H1 (cell line): ENCODE measurements at regions not wholly inside any gene's neighbourhood (a gene's known extent, or its start where the extent isn't known, plus 50 kb on each side); places are given as distances from the start of the nearest gene placed in this dataset.

Source experiments
- CTCF ChIA-PET: fragments of 300-600 bp; sonication (Branson Sonifier 250); formaldehyde crosslinking; loops from one replicate; lab custom pipeline; 2021; ENCODE audit not compliant: partially characterized antibody; lab: Charles Lee
- POLR2A ChIA-PET: fragments of 300-600 bp; sonication (Branson Sonifier 250); formaldehyde crosslinking; loops from one replicate; lab custom pipeline; 2021; ENCODE audit warnings: inconsistent platforms; ENCODE audit not compliant: partially characterized antibody; lab: Charles Lee
- DNase-seq, 2 experiments: peaks; one replicate each; pipeline versions ENCODE4 v3.0.0 to v3.0.0-alpha.2; 2010 to 2022; ENCODE audit warnings: low spot score in 2 of 2, low read depth in 1 of 2, mixed read lengths in 1 of 2
- FAIRE-seq: peaks from 2 replicates; lab custom pipeline; 2011; peaks lifted over from hg19 to GRCh38; lab: Jason Lieb, UNC
- H2AFZ ChIP-seq: 2 replicates; pipeline ENCODE4 v1.8.1; 2012; ENCODE audit warnings: low read length, inconsistent platforms
- H2AK5ac ChIP-seq: 2 replicates; pipeline ENCODE4 v1.6.1; 2013; ENCODE audit warnings: low read depth, low read length
- H2BK120ac ChIP-seq: replicated peaks from 2 replicates; pipeline ENCODE3; 2013; ENCODE audit warnings: low read depth, low read length, inconsistent platforms
- H2BK12ac ChIP-seq: 2 replicates; pipeline ENCODE4 v1.6.1; 2013; ENCODE audit warnings: low read depth, low read length
- H2BK15ac ChIP-seq: 2 replicates; pipeline ENCODE4 v1.6.1; 2013; ENCODE audit warnings: low read length
- H2BK20ac ChIP-seq: 2 replicates; pipeline ENCODE4 v1.6.1; 2013; ENCODE audit warnings: low read length
- H2BK5ac ChIP-seq: 2 replicates; pipeline ENCODE4 v1.6.1; 2013; ENCODE audit warnings: low read depth, low read length
- H3K14ac ChIP-seq: 2 replicates; pipeline ENCODE4 v1.6.1; 2013; ENCODE audit warnings: inconsistent platforms; ENCODE audit not compliant: insufficient read length
- H3K18ac ChIP-seq: 2 replicates; pipeline ENCODE4 v1.6.1; 2013; ENCODE audit warnings: low read length; ENCODE audit errors: extremely low read depth
- H3K23ac ChIP-seq: 2 replicates; pipeline ENCODE4 v1.6.1; 2013; ENCODE audit warnings: inconsistent platforms; ENCODE audit not compliant: insufficient read length
- H3K23me2 ChIP-seq: 2 replicates; pipeline ENCODE4 v1.6.1; 2013; ENCODE audit warnings: low read depth, low read length
- H3K27ac ChIP-seq: 2 replicates; pipeline ENCODE4 v1.6.1; 2011; ENCODE audit warnings: low read depth, low read length, inconsistent platforms
- H3K27me3 ChIP-seq, 4 experiments: replicated peaks in 1 of 4; 1 replicate in 1 of 4; 2 replicates in 3 of 4; pipeline versions ENCODE4 v1.6.1 to v1.8.1; 2011 to 2013; ENCODE audit warnings: low read length in 3 of 4, mild to moderate bottlenecking in 3 of 4, inconsistent platforms in 2 of 4, mixed read lengths in 2 of 4, moderate library complexity in 1 of 4; ENCODE audit not compliant: control insufficient read depth in 3 of 4, insufficient read depth in 3 of 4; ENCODE audit errors: extremely low read depth in 1 of 4
- H3K36me3 ChIP-seq, 4 experiments: 2 replicates each; pipeline versions ENCODE4 v1.6.1 to v1.8.1; 2011 to 2013; ENCODE audit warnings: mild to moderate bottlenecking in 4 of 4, low read length in 3 of 4, moderate library complexity in 2 of 4, control low read depth in 1 of 4, inconsistent platforms in 1 of 4; ENCODE audit not compliant: insufficient read depth in 4 of 4, control insufficient read depth in 2 of 4
- H3K4ac ChIP-seq: replicated peaks from 2 replicates; pipeline ENCODE3; 2013; ENCODE audit warnings: low read length, low read depth, mixed read lengths, inconsistent platforms; ENCODE audit not compliant: insufficient read length
- H3K4me1 ChIP-seq, 4 experiments: replicated peaks in 1 of 4; 1 replicate in 1 of 4; 2 replicates in 3 of 4; pipeline versions ENCODE4 v1.6.1 to v1.8.1; 2011 to 2013; ENCODE audit warnings: low read length in 3 of 4, inconsistent platforms in 2 of 4, mixed read lengths in 1 of 4; ENCODE audit not compliant: insufficient read depth in 4 of 4, control insufficient read depth in 3 of 4
- H3K4me2 ChIP-seq, 2 experiments: 2 replicates each; pipeline versions ENCODE4 v1.6.1 to v1.8.1; 2011 to 2013; ENCODE audit warnings: low read depth in 2 of 2, low read length in 2 of 2, control low read depth in 1 of 2, inconsistent platforms in 1 of 2, mild to moderate bottlenecking in 1 of 2; ENCODE audit not compliant: insufficient read depth in 1 of 2
- H3K4me3 ChIP-seq, 4 experiments: fragments of 200-600, 300-600 bp in 1 of 4; sonication (generic), shearing (Covaris generic), sonication (Bioruptor Twin) in 1 of 4; 2 replicates each; pipeline versions ENCODE4 v1.5.1 to v1.8.1; 2011 to 2016; ENCODE audit warnings: low read length in 4 of 4, low read depth in 3 of 4, control low read depth in 2 of 4, inconsistent platforms in 2 of 4, mild to moderate bottlenecking in 2 of 4, mixed read lengths in 1 of 4, moderate library complexity in 1 of 4; ENCODE audit not compliant: insufficient read depth in 2 of 4; ENCODE audit errors: extremely low read depth in 1 of 4
- H3K56ac ChIP-seq: replicated peaks from 2 replicates; pipeline ENCODE3; 2013; ENCODE audit warnings: low read depth, mild to moderate bottlenecking, mixed read lengths, low read length, inconsistent platforms; ENCODE audit not compliant: insufficient read length
- H3K79me1 ChIP-seq: 2 replicates; pipeline ENCODE4 v1.6.1; 2013; ENCODE audit warnings: low read depth, low read length, control low read depth
- H3K79me2 ChIP-seq, 2 experiments: 2 replicates each; pipeline versions ENCODE4 v1.6.1 to v1.8.1; 2012 to 2013; ENCODE audit warnings: low read length in 2 of 2, mild to moderate bottlenecking in 2 of 2, inconsistent platforms in 1 of 2; ENCODE audit not compliant: insufficient read depth in 2 of 2, control insufficient read depth in 1 of 2
- H3K9ac ChIP-seq, 4 experiments: replicated peaks in 1 of 4; 1 replicate in 1 of 4; 2 replicates in 3 of 4; pipeline versions ENCODE4 v1.6.1 to v1.8.1; 2011 to 2013; ENCODE audit warnings: low read depth in 3 of 4, low read length in 3 of 4, control low read depth in 2 of 4, mild to moderate bottlenecking in 2 of 4, moderate library complexity in 2 of 4, inconsistent platforms in 1 of 4; ENCODE audit errors: extremely low read depth in 1 of 4
- H3K9me3 ChIP-seq, 2 experiments: 2 replicates each; pipeline versions ENCODE4 v1.6.1 to v1.8.1; 2012 to 2013; ENCODE audit warnings: mild to moderate bottlenecking in 2 of 2, moderate library complexity in 2 of 2, control low read depth in 1 of 2, inconsistent platforms in 1 of 2, low read depth in 1 of 2, low read length in 1 of 2, mixed read lengths in 1 of 2; ENCODE audit not compliant: insufficient read depth in 2 of 2
- H4K20me1 ChIP-seq, 2 experiments: replicated peaks in 1 of 2; 2 replicates each; pipeline versions ENCODE3 to v1.8.1; 2011 to 2013; ENCODE audit warnings: inconsistent platforms in 2 of 2, low read length in 2 of 2, mild to moderate bottlenecking in 1 of 2; ENCODE audit not compliant: insufficient read depth in 2 of 2, control insufficient read depth in 1 of 2
- H4K5ac ChIP-seq: 2 replicates; pipeline ENCODE4 v1.6.1; 2013; ENCODE audit warnings: low read length, low read depth, mixed read lengths, inconsistent platforms; ENCODE audit not compliant: insufficient read length
- H4K8ac ChIP-seq: 2 replicates; pipeline ENCODE4 v1.8.0; 2013; ENCODE audit warnings: mild to moderate bottlenecking, moderate library complexity, low read length, inconsistent platforms; ENCODE audit not compliant: insufficient read depth; ENCODE audit errors: extremely low read depth
- H4K91ac ChIP-seq: replicated peaks from 2 replicates; pipeline ENCODE3; 2013; ENCODE audit warnings: low read length, mixed read lengths, inconsistent platforms; ENCODE audit not compliant: insufficient read length
- ATF2 ChIP-seq: IDR thresholded peaks from 2 replicates; pipeline ENCODE4 v1.6.1; 2012; ENCODE audit warnings: low read length, inconsistent platforms
- CEBPB ChIP-seq: IDR thresholded peaks from 2 replicates; pipeline ENCODE4 v1.6.1; 2012; ENCODE audit warnings: low read depth, low read length
- CTBP2 ChIP-seq: IDR thresholded peaks from 2 replicates; pipeline ENCODE4 v1.7.0; 2011; ENCODE audit warnings: borderline replicate concordance, mild to moderate bottlenecking, moderate library complexity, mixed read lengths, low read length; ENCODE audit not compliant: insufficient read depth, insufficient read length
- EP300 ChIP-seq, 2 experiments: IDR thresholded peaks; 1 replicate in 1 of 2; 2 replicates in 1 of 2; pipeline ENCODE4 v1.6.1; 2011 to 2012; ENCODE audit warnings: low read depth in 2 of 2, low read length in 2 of 2, mild to moderate bottlenecking in 2 of 2, borderline replicate concordance in 1 of 2, inconsistent platforms in 1 of 2, moderate library complexity in 1 of 2
- JUN ChIP-seq: IDR thresholded peaks from 2 replicates; pipeline ENCODE4 v1.6.1; 2011; ENCODE audit warnings: low read depth, mild to moderate bottlenecking, improper control_type of control experiment, low read length
- JUND ChIP-seq: IDR thresholded peaks from 2 replicates; pipeline ENCODE4 v1.6.1; 2011; ENCODE audit warnings: mild to moderate bottlenecking, improper control_type of control experiment, low read length
- KDM1A ChIP-seq: fragments of 200-600, 300-600 bp; sonication (generic); IDR thresholded peaks from 2 replicates; pipeline ENCODE4 v1.7.1; 2016; ENCODE audit warnings: mild to moderate bottlenecking, low read length, borderline replicate concordance
- KDM5A ChIP-seq: fragments of 200-600 bp; IDR thresholded peaks from 2 replicates; pipeline ENCODE4 v1.7.1; 2012; ENCODE audit warnings: mild to moderate bottlenecking, low read length, inconsistent platforms, mixed read lengths
- RBBP5 ChIP-seq: IDR thresholded peaks from 2 replicates; pipeline ENCODE4 v1.7.1; 2012; ENCODE audit warnings: low read depth, mild to moderate bottlenecking, inconsistent platforms, low read length, moderate library complexity, borderline replicate concordance
- RNF2 ChIP-seq: fragments of 200-900, 300-1000 bp; sonication (generic); IDR thresholded peaks from 2 replicates; pipeline ENCODE4 v1.7.1; 2016; ENCODE audit warnings: borderline replicate concordance, low read depth, mild to moderate bottlenecking, antibody characterized with exemption, low read length; ENCODE audit not compliant: poor library complexity, severe bottlenecking; ENCODE audit errors: missing control alignments
- WGBS, 2 experiments: shearing (Covaris generic) in 1 of 2; methylation state at CpG; one replicate each; pipeline versions ENCODE4 v1.1.6 to v1.1.7; 2013 to 2015; ENCODE audit warnings: low lambda C conversion rate in 2 of 2, mixed read lengths in 2 of 2, inconsistent platforms in 1 of 2, low coverage in 1 of 2, missing lambda C conversion rate in 1 of 2; ENCODE audit not compliant: insufficient replicate concordance in 2 of 2, insufficient coverage in 1 of 2, insufficient read length in 1 of 2; ENCODE audit errors: extremely low coverage in 1 of 2, missing lambda C conversion rate in 1 of 2; 5-methylcytosine and 5-hydroxymethylcytosine counted together

GRCh38 chr6:40295251-40295950 lies 291.8 kb downstream of the LRFN2 start:
- Histone ChIP-seq H3K4me1 (peaks cover 0 to 8% (median 5%) of the 10 kb centered on the region in 4 experiments; a peak in 6 of 7 replicates), H3K27ac (no peak overlapping the region), H3K4ac (no peak overlapping the region), H2BK120ac (no peak overlapping the region), H2BK5ac (no peak overlapping the region), H3K4me3 (no peak overlapping the region), H3K79me2 (no peaks in the 10 kb centered on the region), H2BK12ac (0 out of 2 replicates have a peak overlapping the region, but pooled peaks have one; percentile 7), H4K20me1 (no peaks in the 10 kb centered on the region), H3K23me2 (no peaks in the 10 kb centered on the region), H2AFZ (no peak overlapping the region), H4K8ac (no peak overlapping the region), H2AK5ac (no peak overlapping the region), H3K9ac (no peak overlapping the region), H3K56ac (no peak overlapping the region), H3K4me2 (no peak overlapping the region), H4K5ac (no peak overlapping the region), H2BK15ac (no peak overlapping the region), H3K9me3 (0 out of 4 replicates have a peak, but pooled peaks cover 0 to 4% of the 10 kb centered on the region in 2 experiments), H3K27me3 (no peaks in the 10 kb centered on the region), H3K36me3 (no peaks in the 10 kb centered on the region), H3K23ac (no peak overlapping the region), H4K91ac (no peak overlapping the region), H3K79me1 (no peaks in the 10 kb centered on the region), H3K14ac (no peak overlapping the region), H3K18ac (no peak overlapping the region), H2BK20ac (no peak overlapping the region; the same call in 1 of the 2 replicates)
- FAIRE-seq (no peak), DNase-seq (no peak)
- ChIA-PET CTCF (interaction anchor here (0.7 to 2.7 kb wide), 5 partner anchors 9 to 28 kb away, joined by 3 to 16 read pairs (median 6); no protein-coding TSS in a partner anchor), POLR2A (no interaction called here)
- WGBS, 2 experiments = 76% methylated on average over 2 of the region's 2 CpGs; no CpG with 5 or more reads in 1 of the 2 experiments
- no peak for TF ChIP-seq EP300 (IDR thresholded peaks at IDR 0.05; ENCODE audit: borderline replicate concordance in 1 of 2, low read depth in 2 of 2, low read length in 2 of 2)
- no peak for TF ChIP-seq RBBP5
- no peak for TF ChIP-seq JUND
- TF ChIP-seq ATF2 = no peak
- no peak for TF ChIP-seq KDM5A
- TF ChIP-seq KDM1A = no peak
- TF ChIP-seq CEBPB = no peak
- no peak for TF ChIP-seq RNF2
- TF ChIP-seq CTBP2 = no peak
- no peak for TF ChIP-seq JUN
